ENCODE measurements at regions not wholly inside any gene's neighbourhood (a gene's known extent, or its start where the extent isn't known, plus 50 kb on each side); places are given as distances from the start of the nearest gene placed in this dataset.

DNA sequence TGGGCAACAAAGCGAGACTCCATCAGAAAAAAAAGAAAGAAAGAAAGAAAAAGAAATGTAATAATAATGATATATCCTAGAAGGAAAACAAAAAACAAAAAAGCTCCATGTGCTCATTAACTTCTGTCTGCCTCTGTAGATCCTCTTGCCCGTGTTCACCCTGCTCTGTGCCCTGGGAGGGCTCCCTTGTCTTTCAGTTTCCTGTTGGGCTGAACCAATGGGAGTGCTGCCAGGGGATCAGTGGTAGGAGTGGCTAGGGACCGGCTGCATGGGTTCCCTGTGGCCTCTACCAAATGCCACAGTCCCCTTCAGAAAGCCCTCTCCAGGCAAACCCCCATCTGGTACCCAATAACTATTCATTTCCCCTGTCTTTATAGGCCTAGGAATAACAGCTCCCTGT is 51.8 kb upstream of the PARD3 start:
- DNase-seq, result peak in 1 of 2 experiments; percentile 10

Measured in NCI-H446 (cell line).